ENCODE measurements at regions not wholly inside any gene's neighbourhood (a gene's known extent, or its start where the extent isn't known, plus 50 kb on each side); places are given as distances from the start of the nearest gene placed in this dataset.

- TF ChIP-seq CTCF (IDR thresholded peaks at IDR 0.05) (no peak), POLR2A (IDR thresholded peaks at IDR 0.05) (no peak)
These were observed 98.3 kb upstream of the ALDH1A3 start for GRCh38 chr15:100781061-100781960.
